Activated T-cell treated with anti-CD3 and anti-CD28 coated beads, Interleukin-2, amount 50 U/mL, for 72 hours (primary cell): ENCODE measurements at regions not wholly inside any gene's neighbourhood (a gene's known extent, or its start where the extent isn't known, plus 50 kb on each side); places are given as distances from the start of the nearest gene placed in this dataset.
"Not testable (repeated sequence)": the region's sequence is repeated elsewhere in the genome, so short reads cannot be mapped to it uniquely, and the experiment has no call there.

Experiments used
- ATAC-seq, 2 donors: fragments of 150-1000 bp; cut with Tn5 transposase; replicated peaks in 1 of 2; 2 replicates each; pipeline ENCODE4 v1.10.0; 2021; ENCODE audit warnings: moderate library complexity in 2 of 2, mild to moderate bottlenecking in 1 of 2
- DNase-seq, 2 donors: peaks; one replicate each; pipeline ENCODE4 v3.0.0; 2021 to 2022; ENCODE audit warnings: mixed read lengths in 1 of 2
- H3K27ac Mint-ChIP-seq: one replicate; pipeline ENCODE4 v1.8.0; 2022; ENCODE audit warnings: mild to moderate bottlenecking, moderate library complexity, mixed read lengths
- H3K27me3 Mint-ChIP-seq: one replicate; pipeline ENCODE4 v1.8.0; 2022; ENCODE audit warnings: low read depth, mixed read lengths
- H3K36me3 Mint-ChIP-seq, 2 donors: one replicate each; pipeline ENCODE4 v1.8.0; 2022; ENCODE audit warnings: mixed read lengths in 2 of 2, mild to moderate bottlenecking in 1 of 2; ENCODE audit not compliant: insufficient read depth in 2 of 2
- H3K4me1 Mint-ChIP-seq: one replicate; pipeline ENCODE4 v1.8.0; 2022; ENCODE audit warnings: low read depth, mixed read lengths
- H3K4me3 Mint-ChIP-seq, 2 donors: one replicate each; pipeline ENCODE4 v1.8.0; 2022; ENCODE audit warnings: mild to moderate bottlenecking in 2 of 2, mixed read lengths in 2 of 2, moderate library complexity in 2 of 2
- H3K9me3 Mint-ChIP-seq, 2 donors: one replicate each; pipeline ENCODE4 v1.8.0; 2022; ENCODE audit warnings: mixed read lengths in 2 of 2

DNA sequence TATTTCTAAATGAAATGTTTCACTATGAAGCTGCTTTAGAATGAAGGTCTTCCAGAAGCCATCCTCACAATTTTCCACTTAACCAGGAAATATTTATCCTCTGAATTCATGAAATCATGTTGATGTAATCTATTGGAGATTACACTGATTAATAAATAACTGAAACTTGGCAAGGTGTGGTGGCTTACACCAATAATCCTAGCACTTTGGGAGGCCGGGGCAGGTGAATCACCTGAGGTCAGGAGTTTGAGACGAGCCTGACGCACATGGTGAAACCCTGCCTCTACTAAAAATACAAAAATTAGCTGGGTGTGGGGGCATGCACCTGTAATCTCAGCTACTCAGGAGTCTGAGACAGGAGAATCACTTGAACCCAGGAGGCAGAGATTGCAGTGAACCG, 73.8 kb upstream of the DAPK1 start:
- not testable (repeated sequence) for H3K4me1 Mint-ChIP-seq, H3K9me3 Mint-ChIP-seq, H3K36me3 Mint-ChIP-seq, DNase-seq, ATAC-seq, H3K27ac Mint-ChIP-seq, H3K4me3 Mint-ChIP-seq
- peaks cover 16% of the 10 kb centered on the region for H3K27me3 Mint-ChIP-seq

GRCh38 chr9:87425202-87425601, 72.5 kb upstream of the DAPK1 start:
- peaks cover 3 to 6% of the 10 kb centered on the region in 2 donors for H3K36me3 Mint-ChIP-seq
- H3K27ac Mint-ChIP-seq = no peak overlapping the region
- no peak overlapping the region for H3K4me3 Mint-ChIP-seq
- H3K27me3 Mint-ChIP-seq = peaks cover 17% of the 10 kb centered on the region
- DNase-seq (no peak), ATAC-seq (no peak)
- no peaks in the 10 kb centered on the region for H3K4me1 Mint-ChIP-seq
- peaks cover 6% of the 10 kb centered on the region in 2 donors for H3K9me3 Mint-ChIP-seq

- ATAC-seq = no peak
- DNase-seq = no peak
- Mint-ChIP-seq H3K36me3 (peaks cover 3 to 6% of the 10 kb centered on the region in 2 donors), H3K9me3 (peaks cover 4 to 7% of the 10 kb centered on the region in 2 donors), H3K27me3 (peaks cover 24% of the 10 kb centered on the region), H3K4me1 (no peaks in the 10 kb centered on the region), H3K4me3 (no peak overlapping the region), H3K27ac (no peak overlapping the region)
These were observed 69.7 kb upstream of the DAPK1 start for GRCh38 chr9:87427851-87428506.

- ATAC-seq = no peak
- DNase-seq = no peak
- peaks cover 30% of the 10 kb centered on the region for H3K27me3 Mint-ChIP-seq
- no peak overlapping the region for H3K27ac Mint-ChIP-seq
- peaks cover 4 to 7% of the 10 kb centered on the region in 2 donors for H3K9me3 Mint-ChIP-seq
- peaks cover 3 to 4% of the 10 kb centered on the region in 2 donors for H3K36me3 Mint-ChIP-seq
- no peaks in the 10 kb centered on the region for H3K4me1 Mint-ChIP-seq
- H3K4me3 Mint-ChIP-seq = no peak overlapping the region
These were observed 69.0 kb upstream of the DAPK1 start for GRCh38 chr9:87428659-87429058.

DNA sequence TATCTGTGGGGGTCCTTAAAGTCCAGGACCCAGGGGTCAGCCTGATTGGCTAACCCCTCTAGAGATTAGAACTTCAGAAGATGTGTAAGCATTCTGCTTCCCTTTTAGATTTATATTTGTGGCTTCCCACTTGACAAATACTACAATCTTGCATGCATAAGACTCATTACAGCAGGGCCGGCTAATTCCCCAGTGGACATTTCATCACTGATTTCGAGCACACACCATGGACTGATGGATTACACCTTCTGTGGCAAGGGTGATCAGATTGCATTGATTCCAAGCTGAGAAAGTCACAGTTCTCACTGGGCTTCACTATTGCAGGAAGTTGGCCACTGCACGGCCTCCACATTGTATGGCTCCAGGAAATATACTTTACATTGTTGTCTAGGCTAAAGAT, 65.8 kb upstream of the DAPK1 start:
- H3K9me3 Mint-ChIP-seq = peaks cover 0 to 3% of the 10 kb centered on the region in 2 donors
- H3K4me1 Mint-ChIP-seq = peaks cover 1% of the 10 kb centered on the region
- no peak for ATAC-seq

GRCh38 chr9:87433853-87434252, 63.8 kb upstream of the DAPK1 start:
- Mint-ChIP-seq H3K4me1 (peaks cover 4% of the 10 kb centered on the region), H3K4me3 (no peak overlapping the region), H3K36me3 (no peaks in the 10 kb centered on the region), H3K9me3 (peaks cover 0 to 3% of the 10 kb centered on the region in 2 donors), H3K27ac (no peak overlapping the region), H3K27me3 (peaks cover 37% of the 10 kb centered on the region)
- DNase-seq = no peak
- ATAC-seq = no peak

More for the DNA sequence above, 65.8 kb upstream of the DAPK1 start:
- DNase-seq = no peak
- Mint-ChIP-seq H3K4me3 (no peak overlapping the region), H3K36me3 (no peaks in the 10 kb centered on the region), H3K27me3 (peaks cover 35% of the 10 kb centered on the region), H3K27ac (no peak overlapping the region)

- peaks cover 0 to 3% of the 10 kb centered on the region in 2 donors for H3K9me3 Mint-ChIP-seq
- ATAC-seq (no peak), DNase-seq (no peak)
- H3K27ac Mint-ChIP-seq = no peak overlapping the region
- H3K4me3 Mint-ChIP-seq = no peak overlapping the region
- peaks cover 36% of the 10 kb centered on the region for H3K27me3 Mint-ChIP-seq
- peaks cover 4% of the 10 kb centered on the region for H3K4me1 Mint-ChIP-seq
- H3K36me3 Mint-ChIP-seq = no peaks in the 10 kb centered on the region
These were observed 63.3 kb upstream of the DAPK1 start for GRCh38 chr9:87434366-87434765.

GRCh38 chr9:87435189-87435880, 62.3 kb upstream of the DAPK1 start:
- peaks cover 0 to 3% of the 10 kb centered on the region in 2 donors for H3K9me3 Mint-ChIP-seq

GRCh38 chr9:87436716-87437115, 61.0 kb upstream of the DAPK1 start:
- no peak for ATAC-seq
- no peak for DNase-seq
- H3K4me3 Mint-ChIP-seq = no peak overlapping the region
- H3K9me3 Mint-ChIP-seq = no peaks in the 10 kb centered on the region
- no peaks in the 10 kb centered on the region for H3K36me3 Mint-ChIP-seq
- peaks cover 30% of the 10 kb centered on the region for H3K27me3 Mint-ChIP-seq
- peaks cover 4% of the 10 kb centered on the region for H3K4me1 Mint-ChIP-seq
- H3K27ac Mint-ChIP-seq = no peak overlapping the region

More at GRCh38 chr9:87435189-87435880, 62.3 kb upstream of the DAPK1 start:
- Mint-ChIP-seq H3K4me1 (peaks cover 4% of the 10 kb centered on the region), H3K36me3 (no peaks in the 10 kb centered on the region), H3K27me3 (peaks cover 36% of the 10 kb centered on the region), H3K4me3 (no peak overlapping the region), H3K27ac (peak overlapping the region; percentile 13)
- DNase-seq (no peak), ATAC-seq (no peak)

GRCh38 chr9:87437966-87438365, 59.7 kb upstream of the DAPK1 start:
- Mint-ChIP-seq H3K27ac (no peak overlapping the region), H3K36me3 (no peaks in the 10 kb centered on the region), H3K27me3 (peaks cover 23% of the 10 kb centered on the region), H3K4me3 (no peak overlapping the region), H3K4me1 (peaks cover 4% of the 10 kb centered on the region), H3K9me3 (no peaks in the 10 kb centered on the region)
- ATAC-seq = no peak
- DNase-seq = no peak

- peaks cover 8% of the 10 kb centered on the region for H3K27me3 Mint-ChIP-seq
- H3K27ac Mint-ChIP-seq = no peak overlapping the region
- peaks cover 9% of the 10 kb centered on the region for H3K4me1 Mint-ChIP-seq
- DNase-seq = no peak
- ATAC-seq = no peak
- peaks cover 0 to 2% of the 10 kb centered on the region in 2 donors for H3K9me3 Mint-ChIP-seq
- H3K4me3 Mint-ChIP-seq = no peak overlapping the region
- no peaks in the 10 kb centered on the region for H3K36me3 Mint-ChIP-seq
These were observed 56.4 kb upstream of the DAPK1 start for GRCh38 chr9:87441251-87441650.

DNA sequence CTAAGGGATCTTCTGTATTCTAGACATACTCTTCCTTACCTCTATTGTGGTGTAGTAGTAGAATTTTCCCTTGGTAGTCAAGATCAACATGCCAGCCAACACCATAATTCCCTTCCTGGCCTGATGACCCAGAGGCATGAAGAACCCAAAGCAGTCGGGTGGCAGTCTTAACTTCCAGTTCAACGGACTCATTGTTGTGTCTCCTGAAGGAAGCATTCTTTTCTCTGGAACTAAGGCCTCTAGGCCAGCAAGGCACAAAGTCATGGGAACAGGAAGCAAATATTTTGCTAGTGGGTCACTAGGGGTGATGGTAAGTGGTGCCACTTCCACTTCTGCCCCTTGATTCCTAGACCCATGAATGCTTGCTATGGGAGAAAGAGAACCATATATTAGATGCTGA, 55.2 kb upstream of the DAPK1 start:
- H3K4me3 Mint-ChIP-seq = no peak overlapping the region
- no peak for DNase-seq
- H3K9me3 Mint-ChIP-seq = peaks cover 0 to 2% of the 10 kb centered on the region in 2 donors
- H3K36me3 Mint-ChIP-seq = no peaks in the 10 kb centered on the region
- peaks cover 5% of the 10 kb centered on the region for H3K4me1 Mint-ChIP-seq
- no peak overlapping the region for H3K27ac Mint-ChIP-seq
- ATAC-seq = no peak
- H3K27me3 Mint-ChIP-seq = peaks cover under 1% of the 10 kb centered on the region

DNA sequence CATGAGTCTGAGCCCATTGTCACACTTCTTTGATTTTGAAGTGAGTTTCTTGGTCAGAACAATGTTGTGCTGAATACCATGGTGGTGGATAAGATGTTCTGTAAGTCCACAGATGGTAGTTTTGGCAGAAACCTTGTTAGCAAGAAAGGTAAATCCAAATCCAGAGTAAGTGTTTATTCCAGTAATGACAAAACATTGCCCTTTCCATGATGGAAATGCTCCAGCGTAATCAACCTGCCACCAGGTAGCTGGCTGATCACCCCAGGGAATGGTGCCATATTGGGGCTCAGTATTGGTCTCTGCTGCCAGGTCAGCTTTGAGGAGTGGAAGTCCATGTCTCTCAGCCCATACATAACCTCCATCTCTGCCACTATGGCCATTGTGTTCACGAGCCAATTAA, 54.7 kb upstream of the DAPK1 start:
- Mint-ChIP-seq H3K36me3 (no peaks in the 10 kb centered on the region), H3K4me3 (no peak overlapping the region), H3K27me3 (peaks cover 6% of the 10 kb centered on the region), H3K9me3 (peaks cover 0 to 2% of the 10 kb centered on the region in 2 donors), H3K4me1 (peaks cover 5% of the 10 kb centered on the region), H3K27ac (no peak overlapping the region)
- ATAC-seq = no peak
- no peak for DNase-seq
